HFFc6 (cell line): ENCODE measurements at regions not wholly inside any gene's neighbourhood (a gene's known extent, or its start where the extent isn't known, plus 50 kb on each side); places are given as distances from the start of the nearest gene placed in this dataset.
A peak's percentile ranks its signal among the peaks of the same experiment; 100 is the strongest.

Experiments used
- DNase-seq: peaks from one replicate; pipeline ENCODE4 v3.0.0-alpha.2; 2018
- H3K27ac Mint-ChIP-seq: 2 replicates; pipeline ENCODE4 v1.8.0; 2020; ENCODE audit warnings: mild to moderate bottlenecking, mixed read lengths
- H3K27me3 Mint-ChIP-seq: 2 replicates; pipeline ENCODE4 v1.8.0; 2021; ENCODE audit warnings: mild to moderate bottlenecking, moderate library complexity, mixed read lengths; ENCODE audit not compliant: insufficient read depth
- H3K36me3 Mint-ChIP-seq: 2 replicates; pipeline ENCODE4 v1.8.0; 2021; ENCODE audit warnings: low read depth, mixed read lengths
- H3K4me1 Mint-ChIP-seq: 2 replicates; pipeline ENCODE4 v1.8.0; 2020; ENCODE audit warnings: low read depth, mixed read lengths
- H3K4me3 Mint-ChIP-seq: 2 replicates; pipeline ENCODE4 v1.8.0; 2020; ENCODE audit warnings: mild to moderate bottlenecking, moderate library complexity, mixed read lengths
- H3K9me3 Mint-ChIP-seq: 2 replicates; pipeline ENCODE4 v1.8.0; 2020; ENCODE audit warnings: mild to moderate bottlenecking, mixed read lengths
- TF ChIP-seq, protein P1 (sequence below): fragments of 200-600 bp; sonication (generic); IDR thresholded peaks from 2 replicates; pipeline ENCODE4 v1.5.0; 2021; ENCODE audit warnings: antibody characterized with exemption, mild to moderate bottlenecking

DNA sequence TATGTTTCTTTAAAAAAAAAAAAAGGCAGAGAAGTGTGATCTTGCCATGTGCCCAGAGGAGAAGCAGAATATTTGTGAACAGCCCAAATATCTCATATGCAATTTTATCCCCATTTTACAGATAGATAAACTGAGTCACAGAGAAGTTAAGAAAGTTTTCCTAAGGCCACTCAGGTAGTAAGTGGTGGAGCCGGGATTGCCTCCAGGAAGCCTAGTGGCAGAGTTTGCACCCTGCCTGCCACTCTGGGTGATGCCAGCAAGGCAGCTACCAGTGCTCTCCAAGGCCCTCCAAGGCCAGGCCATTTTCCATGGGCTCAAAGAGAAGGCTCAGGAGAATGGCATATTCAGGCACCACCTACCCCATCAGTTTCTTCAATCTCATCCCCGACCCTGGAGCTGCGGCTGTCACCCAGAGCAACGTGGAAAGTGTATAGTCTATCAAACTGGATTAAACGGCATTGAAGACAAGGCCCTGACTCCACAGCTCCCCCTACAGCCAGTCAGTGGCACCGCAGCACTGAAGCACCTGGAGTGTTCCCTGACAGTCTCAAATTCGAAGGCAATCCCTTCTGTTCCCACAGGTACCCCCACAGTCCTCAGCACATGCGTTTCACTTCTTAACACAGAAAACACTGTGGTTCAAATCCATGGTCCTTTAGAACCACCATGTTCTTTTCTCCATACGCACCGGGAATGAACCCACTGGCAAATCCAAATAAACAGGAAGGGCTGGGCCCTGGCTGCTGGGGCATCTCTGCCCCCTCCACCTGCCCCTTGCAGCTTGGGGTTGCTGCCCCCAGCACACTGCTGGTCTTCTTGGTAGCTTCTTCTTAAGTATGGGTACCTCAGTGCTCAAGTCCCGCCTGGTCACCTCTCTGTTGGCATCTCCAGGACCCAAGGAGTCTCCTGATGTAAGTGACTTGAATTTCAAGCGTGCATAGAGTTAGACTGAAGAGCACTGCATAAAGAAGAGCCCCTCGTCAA is 175.3 kb downstream of the INHBB start:
- Mint-ChIP-seq H3K4me1 (peaks cover 30% of the 10 kb centered on the region), H3K36me3 (no peaks in the 10 kb centered on the region), H3K4me3 (no peak overlapping the region), H3K27ac (no peak overlapping the region), H3K9me3 (no peaks in the 10 kb centered on the region), H3K27me3 (peaks cover 20% of the 10 kb centered on the region)
- TF ChIP-seq, protein P1, sequence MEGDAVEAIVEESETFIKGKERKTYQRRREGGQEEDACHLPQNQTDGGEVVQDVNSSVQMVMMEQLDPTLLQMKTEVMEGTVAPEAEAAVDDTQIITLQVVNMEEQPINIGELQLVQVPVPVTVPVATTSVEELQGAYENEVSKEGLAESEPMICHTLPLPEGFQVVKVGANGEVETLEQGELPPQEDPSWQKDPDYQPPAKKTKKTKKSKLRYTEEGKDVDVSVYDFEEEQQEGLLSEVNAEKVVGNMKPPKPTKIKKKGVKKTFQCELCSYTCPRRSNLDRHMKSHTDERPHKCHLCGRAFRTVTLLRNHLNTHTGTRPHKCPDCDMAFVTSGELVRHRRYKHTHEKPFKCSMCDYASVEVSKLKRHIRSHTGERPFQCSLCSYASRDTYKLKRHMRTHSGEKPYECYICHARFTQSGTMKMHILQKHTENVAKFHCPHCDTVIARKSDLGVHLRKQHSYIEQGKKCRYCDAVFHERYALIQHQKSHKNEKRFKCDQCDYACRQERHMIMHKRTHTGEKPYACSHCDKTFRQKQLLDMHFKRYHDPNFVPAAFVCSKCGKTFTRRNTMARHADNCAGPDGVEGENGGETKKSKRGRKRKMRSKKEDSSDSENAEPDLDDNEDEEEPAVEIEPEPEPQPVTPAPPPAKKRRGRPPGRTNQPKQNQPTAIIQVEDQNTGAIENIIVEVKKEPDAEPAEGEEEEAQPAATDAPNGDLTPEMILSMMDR, result peak; percentile 91
- DNase-seq, result no peak

DNA sequence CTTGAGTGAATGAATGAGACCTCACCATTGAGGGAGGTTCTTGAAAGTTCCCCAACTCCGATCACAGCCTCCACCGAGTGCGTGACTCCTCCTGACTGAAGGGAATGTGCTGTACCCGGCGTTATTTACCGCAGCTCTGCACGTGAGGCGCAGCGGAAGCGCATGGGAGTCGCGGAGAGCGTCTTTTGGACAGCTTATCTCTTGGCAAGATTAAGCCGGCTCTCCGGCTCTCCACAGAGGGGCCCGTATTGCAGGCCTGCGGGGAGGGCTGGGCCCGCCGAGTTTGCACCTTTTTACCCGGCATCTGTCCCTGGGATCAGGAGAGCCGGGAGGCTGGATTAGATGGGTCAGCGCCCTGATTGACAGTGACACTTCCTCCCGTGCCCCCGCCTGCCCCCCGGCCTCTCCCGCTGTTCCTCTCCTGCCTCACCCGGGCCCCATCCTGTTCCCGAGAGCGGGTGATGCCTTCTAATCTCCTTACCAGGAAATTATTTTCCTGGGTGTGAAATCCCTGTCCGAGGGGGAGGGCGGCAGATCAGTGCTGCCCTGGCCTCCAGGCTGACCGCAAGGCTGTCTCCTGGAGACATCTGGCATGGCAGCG is 176.3 kb downstream of the INHBB start:
- no peak overlapping the region for H3K4me3 Mint-ChIP-seq
- H3K9me3 Mint-ChIP-seq, result no peaks in the 10 kb centered on the region
- peaks cover 18% of the 10 kb centered on the region for H3K27me3 Mint-ChIP-seq
- peaks cover 20% of the 10 kb centered on the region for H3K4me1 Mint-ChIP-seq
- no peak for DNase-seq
- no peak overlapping the region for H3K27ac Mint-ChIP-seq
- no peaks in the 10 kb centered on the region for H3K36me3 Mint-ChIP-seq
- TF ChIP-seq, protein P1, result no peak

DNA sequence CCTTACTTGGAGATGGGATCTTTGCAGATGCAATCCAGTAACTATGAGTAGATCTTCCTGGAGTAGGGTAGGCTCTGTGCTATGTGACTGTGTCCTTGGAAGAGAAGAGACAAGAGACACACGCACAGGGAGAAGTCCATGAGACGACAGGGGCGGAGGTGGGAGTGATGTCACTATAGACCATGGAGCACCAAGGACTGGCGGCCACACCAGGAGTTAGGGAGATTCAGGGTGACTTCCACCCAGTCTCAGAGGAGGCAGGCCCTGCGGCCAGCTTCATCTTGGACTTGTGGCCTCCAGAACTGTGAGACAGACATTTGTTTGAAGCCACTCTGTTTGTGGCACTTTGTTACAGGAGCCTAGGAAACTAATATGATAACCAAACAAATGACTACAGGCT is 177.8 kb downstream of the INHBB start:
- TF ChIP-seq, protein P1, result no peak
- H3K27me3 Mint-ChIP-seq, result peaks cover 22% of the 10 kb centered on the region
- H3K4me1 Mint-ChIP-seq, result peaks cover 22% of the 10 kb centered on the region
- no peaks in the 10 kb centered on the region for H3K9me3 Mint-ChIP-seq
- no peaks in the 10 kb centered on the region for H3K36me3 Mint-ChIP-seq
- H3K4me3 Mint-ChIP-seq, result no peak overlapping the region
- no peak overlapping the region for H3K27ac Mint-ChIP-seq
- DNase-seq, result no peak

DNA sequence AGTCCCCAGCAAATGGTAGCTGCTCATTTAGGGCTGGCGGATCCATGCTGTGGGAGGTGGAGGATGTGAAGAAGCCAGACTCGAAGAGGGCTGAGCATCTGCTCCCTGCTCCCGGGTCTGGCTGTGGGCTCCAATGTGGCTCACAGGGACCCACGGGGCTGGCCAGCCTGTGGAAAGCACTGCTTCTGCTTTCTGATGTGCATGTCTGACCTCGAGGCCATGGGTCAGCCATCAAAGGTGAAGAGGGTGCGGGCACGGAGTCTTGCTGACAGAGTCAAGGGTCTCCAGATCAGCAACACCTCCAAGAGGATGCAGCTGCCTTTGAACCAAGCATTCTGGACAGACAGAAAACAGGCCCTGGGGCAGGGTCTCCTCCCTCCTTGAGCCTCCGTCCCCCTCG is 178.2 kb downstream of the INHBB start:
- H3K4me1 Mint-ChIP-seq, result peaks cover 22% of the 10 kb centered on the region
- H3K9me3 Mint-ChIP-seq, result no peaks in the 10 kb centered on the region
- TF ChIP-seq, protein P1, result no peak
- H3K27me3 Mint-ChIP-seq, result peaks cover 18% of the 10 kb centered on the region
- no peak overlapping the region for H3K27ac Mint-ChIP-seq
- no peaks in the 10 kb centered on the region for H3K36me3 Mint-ChIP-seq
- no peak for DNase-seq
- no peak overlapping the region for H3K4me3 Mint-ChIP-seq

DNA sequence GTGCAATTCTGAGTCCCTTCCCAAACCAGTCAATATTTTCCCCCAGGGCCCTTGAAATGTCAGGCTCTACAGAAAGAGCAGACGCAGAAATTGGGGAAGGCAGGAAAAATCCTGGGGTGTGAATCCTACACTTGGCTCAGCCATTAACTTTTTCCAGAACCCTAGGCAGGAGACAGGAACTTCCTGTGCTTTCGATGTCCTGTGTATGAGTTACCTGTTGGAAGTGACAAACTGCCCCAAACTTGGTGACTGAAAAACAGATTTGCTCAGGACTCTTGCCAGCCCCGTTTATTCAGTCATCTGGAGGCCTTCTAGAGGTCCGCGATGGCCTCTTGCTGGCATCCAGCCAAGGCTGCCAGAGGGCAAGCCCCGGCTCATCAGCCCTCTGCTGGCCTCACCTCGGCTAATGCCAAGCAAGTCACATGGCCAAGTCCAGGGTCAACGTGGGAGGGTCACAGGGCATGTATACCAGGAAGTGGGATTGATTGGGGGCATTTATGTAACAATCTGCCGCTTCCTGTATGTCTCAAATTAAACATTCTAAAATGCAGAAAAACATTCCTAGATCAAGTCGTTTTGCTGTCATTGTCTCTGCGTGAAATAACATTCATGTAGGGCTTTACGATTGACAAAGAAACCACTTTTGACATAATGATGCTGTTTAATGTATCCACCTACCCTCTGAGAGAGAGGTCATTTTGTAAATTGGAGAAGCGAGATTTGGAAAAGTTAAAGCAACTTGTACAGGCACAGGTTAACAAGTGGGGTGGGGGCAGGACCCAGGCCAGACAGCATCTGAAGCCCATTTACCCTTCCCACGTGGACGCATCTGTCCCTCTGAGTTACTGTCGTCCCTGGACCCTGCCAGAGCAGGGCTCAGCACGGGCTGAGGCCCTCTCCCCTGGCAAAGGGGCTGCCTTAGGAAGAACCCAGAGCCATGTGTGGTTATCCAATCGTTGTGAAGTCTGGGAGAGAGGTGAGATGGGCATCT is 179.4 kb downstream of the INHBB start:
- TF ChIP-seq, protein P1, result no peak

More for the DNA sequence above, 179.4 kb downstream of the INHBB start:
- no peak overlapping the region for H3K27ac Mint-ChIP-seq
- H3K27me3 Mint-ChIP-seq, result peaks cover 12% of the 10 kb centered on the region
- H3K36me3 Mint-ChIP-seq, result no peaks in the 10 kb centered on the region
- no peak for DNase-seq
- H3K4me1 Mint-ChIP-seq, result peaks cover 22% of the 10 kb centered on the region
- H3K4me3 Mint-ChIP-seq, result no peak overlapping the region
- no peaks in the 10 kb centered on the region for H3K9me3 Mint-ChIP-seq
